Fibroblast of lung (primary cell): ENCODE measurements at regions not wholly inside any gene's neighbourhood (a gene's known extent, or its start where the extent isn't known, plus 50 kb on each side); places are given as distances from the start of the nearest gene placed in this dataset.
"Not testable (repeated sequence)": the region's sequence is repeated elsewhere in the genome, so short reads cannot be mapped to it uniquely, and the experiment has no call there.

Source experiments
- DNase-seq, 2 donors: peaks; one replicate each; pipeline versions ENCODE4 v3.0.0 to v3.0.0-alpha.2; 2010; ENCODE audit warnings: low read depth in 2 of 2
- H2AFZ ChIP-seq: 2 replicates; pipeline ENCODE4 v1.5.1; 2012; ENCODE audit warnings: low read length, control low read depth, inconsistent platforms
- H3K27ac ChIP-seq: 2 replicates; pipeline ENCODE4 v1.5.1; 2011; ENCODE audit warnings: low read length, control low read depth; ENCODE audit not compliant: insufficient read depth
- H3K27me3 ChIP-seq: 2 replicates; pipeline ENCODE4 v1.5.1; 2011; ENCODE audit warnings: mild to moderate bottlenecking, low read length; ENCODE audit not compliant: control insufficient read depth, insufficient read depth
- H3K36me3 ChIP-seq: 2 replicates; pipeline ENCODE4 v1.5.1; 2011; ENCODE audit warnings: low read length; ENCODE audit not compliant: control insufficient read depth, insufficient read depth
- H3K4me1 ChIP-seq: 2 replicates; pipeline ENCODE4 v1.5.1; 2011; ENCODE audit warnings: low read length; ENCODE audit not compliant: control insufficient read depth, insufficient read depth; ENCODE audit errors: extremely low read depth
- H3K4me2 ChIP-seq: 2 replicates; pipeline ENCODE4 v1.5.1; 2011; ENCODE audit warnings: low read length, control low read depth; ENCODE audit not compliant: insufficient read depth; ENCODE audit errors: extremely low read depth
- H3K4me3 ChIP-seq, 4 experiments: fragments of 200-600 bp in 1 of 4; sonication (generic) in 1 of 4; replicated peaks in 1 of 4; 2 replicates each; pipeline ENCODE4 v1.5.1; 2011 to 2016; ENCODE audit warnings: low read length in 4 of 4, low read depth in 3 of 4, mild to moderate bottlenecking in 3 of 4, control low read depth in 2 of 4, inconsistent platforms in 1 of 4, mixed read lengths in 1 of 4; ENCODE audit not compliant: insufficient read depth in 1 of 4; ENCODE audit errors: control extremely low read depth in 1 of 4
- H3K79me2 ChIP-seq: 2 replicates; pipeline ENCODE4 v1.5.1; 2012; ENCODE audit warnings: mild to moderate bottlenecking, low read length, inconsistent platforms; ENCODE audit not compliant: control insufficient read depth, insufficient read depth
- H3K9ac ChIP-seq: 2 replicates; pipeline ENCODE4 v1.5.1; 2011; ENCODE audit warnings: mild to moderate bottlenecking, low read length, control low read depth; ENCODE audit not compliant: insufficient read depth
- H3K9me3 ChIP-seq: 2 replicates; pipeline ENCODE4 v1.5.1; 2012; ENCODE audit warnings: low read depth, low read length; ENCODE audit not compliant: control insufficient read depth, insufficient read depth
- H4K20me1 ChIP-seq: 2 replicates; pipeline ENCODE4 v1.5.1; 2011; ENCODE audit warnings: low read length; ENCODE audit not compliant: control insufficient read depth, insufficient read depth; ENCODE audit errors: extremely low read depth
- EZH2 ChIP-seq: IDR thresholded peaks from 2 replicates; pipeline ENCODE4 v1.5.1; 2012; ENCODE audit warnings: low read length, control low read depth, mild to moderate bottlenecking; ENCODE audit errors: missing control alignments
- TF ChIP-seq, protein P1 (sequence below), 2 donors: IDR thresholded peaks in 1 of 2; conservative IDR thresholded peaks in 1 of 2; 1 replicate in 1 of 2; 2 replicates in 1 of 2; pipeline ENCODE4 v1.5.1; 2011 to 2012; ENCODE audit warnings: low read length in 2 of 2, control low read depth in 1 of 2, inconsistent platforms in 1 of 2, low read depth in 1 of 2, mild to moderate bottlenecking in 1 of 2

- TF ChIP-seq EZH2 = no peak
- TF ChIP-seq, protein P1, sequence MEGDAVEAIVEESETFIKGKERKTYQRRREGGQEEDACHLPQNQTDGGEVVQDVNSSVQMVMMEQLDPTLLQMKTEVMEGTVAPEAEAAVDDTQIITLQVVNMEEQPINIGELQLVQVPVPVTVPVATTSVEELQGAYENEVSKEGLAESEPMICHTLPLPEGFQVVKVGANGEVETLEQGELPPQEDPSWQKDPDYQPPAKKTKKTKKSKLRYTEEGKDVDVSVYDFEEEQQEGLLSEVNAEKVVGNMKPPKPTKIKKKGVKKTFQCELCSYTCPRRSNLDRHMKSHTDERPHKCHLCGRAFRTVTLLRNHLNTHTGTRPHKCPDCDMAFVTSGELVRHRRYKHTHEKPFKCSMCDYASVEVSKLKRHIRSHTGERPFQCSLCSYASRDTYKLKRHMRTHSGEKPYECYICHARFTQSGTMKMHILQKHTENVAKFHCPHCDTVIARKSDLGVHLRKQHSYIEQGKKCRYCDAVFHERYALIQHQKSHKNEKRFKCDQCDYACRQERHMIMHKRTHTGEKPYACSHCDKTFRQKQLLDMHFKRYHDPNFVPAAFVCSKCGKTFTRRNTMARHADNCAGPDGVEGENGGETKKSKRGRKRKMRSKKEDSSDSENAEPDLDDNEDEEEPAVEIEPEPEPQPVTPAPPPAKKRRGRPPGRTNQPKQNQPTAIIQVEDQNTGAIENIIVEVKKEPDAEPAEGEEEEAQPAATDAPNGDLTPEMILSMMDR (conservative IDR thresholded peaks at IDR 0.05 in 1 of 2, IDR thresholded peaks at IDR 0.05 in 1 of 2; ENCODE audit: low read depth in 1 of 2, low read length in 2 of 2) = no peak
- Histone ChIP-seq H3K4me1 (no peaks in the 10 kb centered on the region), H3K27me3 (no peaks in the 10 kb centered on the region), H3K9ac (no peak overlapping the region), H3K36me3 (no peaks in the 10 kb centered on the region), H3K4me2 (no peak overlapping the region), H3K4me3 (no peak overlapping the region), H2AFZ (no peak overlapping the region), H3K79me2 (no peaks in the 10 kb centered on the region), H4K20me1 (no peaks in the 10 kb centered on the region), H3K9me3 (no peaks in the 10 kb centered on the region), H3K27ac (no peak overlapping the region)
- DNase-seq = no peak
Observed at GRCh38 chr13:23965346-23965745, 68.0 kb upstream of the C1QTNF9B start.

GRCh38 chr13:23966221-23966690 is 69.0 kb upstream of the C1QTNF9B start:
- H3K9ac ChIP-seq = no peak overlapping the region
- no peak for DNase-seq
- H3K36me3 ChIP-seq = no peaks in the 10 kb centered on the region
- H3K79me2 ChIP-seq = no peaks in the 10 kb centered on the region
- H2AFZ ChIP-seq = no peak overlapping the region
- H3K4me2 ChIP-seq = peak overlapping the region; percentile 1
- no peaks in the 10 kb centered on the region for H3K4me1 ChIP-seq
- H3K4me3 ChIP-seq = peak overlapping the region in 1 of 4 experiments; percentile 3
- H3K27ac ChIP-seq = no peak overlapping the region
- TF ChIP-seq, protein P1 (conservative IDR thresholded peaks at IDR 0.05 in 1 of 2, IDR thresholded peaks at IDR 0.05 in 1 of 2; ENCODE audit: low read depth in 1 of 2, low read length in 2 of 2) = no peak
- no peak for TF ChIP-seq EZH2
- H4K20me1 ChIP-seq = no peaks in the 10 kb centered on the region
- H3K27me3 ChIP-seq = no peaks in the 10 kb centered on the region
- no peaks in the 10 kb centered on the region for H3K9me3 ChIP-seq

- peak in 1 of 2 donors; percentile 28 for DNase-seq
- H3K9me3 ChIP-seq = no peaks in the 10 kb centered on the region
- peak overlapping the region in 1 of 4 experiments; percentile 3 for H3K4me3 ChIP-seq
Observed at GRCh38 chr13:23966691-23967615, 69.7 kb upstream of the C1QTNF9B start.

DNA sequence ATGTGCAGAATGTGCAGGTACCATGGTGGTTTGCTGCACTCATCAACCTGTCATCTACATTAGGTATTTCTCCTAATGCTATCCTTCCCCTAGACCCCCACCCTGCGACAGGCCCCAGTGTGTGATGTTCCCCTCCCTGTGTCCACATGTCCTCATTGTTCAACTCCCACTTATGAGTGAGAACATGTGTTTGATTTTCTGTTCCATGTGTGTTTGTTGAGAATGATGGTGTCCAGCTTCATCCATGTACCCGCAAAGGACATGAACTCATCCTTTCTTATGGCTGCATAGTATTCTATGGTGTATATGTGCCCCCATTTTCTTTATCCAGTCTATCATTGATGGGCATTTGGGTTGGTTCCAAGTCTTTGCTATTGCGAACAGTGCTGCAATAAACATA is 70.5 kb upstream of the C1QTNF9B start:
- H3K36me3 ChIP-seq, H2AFZ ChIP-seq, H3K79me2 ChIP-seq, H3K9ac ChIP-seq, H3K4me1 ChIP-seq, H4K20me1 ChIP-seq, H3K9me3 ChIP-seq, H3K4me3 ChIP-seq, H3K4me2 ChIP-seq, H3K27ac ChIP-seq, DNase-seq, H3K27me3 ChIP-seq: not testable (repeated sequence)

More at GRCh38 chr13:23966691-23967615, 69.7 kb upstream of the C1QTNF9B start:
- Histone ChIP-seq H3K36me3 (no peaks in the 10 kb centered on the region), H4K20me1 (no peaks in the 10 kb centered on the region), H3K4me1 (no peaks in the 10 kb centered on the region), H3K27me3 (no peaks in the 10 kb centered on the region), H3K27ac (no peak overlapping the region), H3K79me2 (no peaks in the 10 kb centered on the region), H2AFZ (peak overlapping the region; percentile 12), H3K9ac (no peak overlapping the region), H3K4me2 (peak overlapping the region; percentile 1)
- TF ChIP-seq, protein P1 (conservative IDR thresholded peaks at IDR 0.05 in 1 of 2, IDR thresholded peaks at IDR 0.05 in 1 of 2; ENCODE audit: low read depth in 1 of 2, low read length in 2 of 2) = no peak
- TF ChIP-seq EZH2 = no peak
